Caco-2 (cell line): ENCODE measurements at regions not wholly inside any gene's neighbourhood (a gene's known extent, or its start where the extent isn't known, plus 50 kb on each side); places are given as distances from the start of the nearest gene placed in this dataset.

Source experiments
- BruUV-seq: library from RNA; stranded (reverse); fragments of 400-500 nt; replicated peaks from 2 replicates; lab custom pipeline; 2021; lab: Mats Ljungman, UMichigan
- CTCF ChIA-PET: fragments of 300-600 bp; sonication (Branson Sonifier 250); formaldehyde crosslinking; loops from one replicate; lab custom pipeline; 2022; ENCODE audit warnings: antibody characterized with exemption; lab: Charles Lee
- POLR2A ChIA-PET: fragments of 300-600 bp; sonication (Branson Sonifier 250); formaldehyde crosslinking; loops from one replicate; lab custom pipeline; 2022; ENCODE audit warnings: antibody characterized with exemption; lab: Charles Lee
- DNase-seq, 2 experiments: peaks; one replicate each; pipeline versions ENCODE4 v3.0.0 to v3.0.0-alpha.2; 2020 to 2022
- H3K27me3 ChIP-seq: replicated peaks from 2 replicates; pipeline ENCODE4 v1.6.0; 2011; ENCODE audit warnings: low read length; ENCODE audit not compliant: control insufficient read depth, insufficient read depth
- H3K36me3 ChIP-seq: 2 replicates; pipeline ENCODE4 v1.5.1; 2011; ENCODE audit warnings: low read length; ENCODE audit not compliant: control insufficient read depth, insufficient read depth
- H3K4me1 ChIP-seq: fragments of 250-450 bp; sonication (Bioruptor Pico); 2 replicates; pipeline ENCODE4 v1.5.1; 2020; ENCODE audit warnings: mild to moderate bottlenecking
- H3K4me3 ChIP-seq: 2 replicates; pipeline ENCODE4 v1.5.1; 2011; ENCODE audit warnings: low read depth, mild to moderate bottlenecking, control low read depth, low read length
- H3K9me3 ChIP-seq: fragments of 250-450 bp; sonication (Bioruptor Pico); 2 replicates; pipeline ENCODE4 v1.5.1; 2020; ENCODE audit warnings: mild to moderate bottlenecking, moderate library complexity
- H3K27ac Mint-ChIP-seq: one replicate; pipeline ENCODE4 v1.8.0; 2022; ENCODE audit warnings: mixed read lengths; ENCODE audit not compliant: unreplicated experiment
- H3K27me3 Mint-ChIP-seq: one replicate; pipeline ENCODE4 v1.8.0; 2022; ENCODE audit warnings: mixed read lengths; ENCODE audit not compliant: insufficient read depth, unreplicated experiment
- H3K36me3 Mint-ChIP-seq: one replicate; pipeline ENCODE4 v1.8.0; 2022; ENCODE audit warnings: mild to moderate bottlenecking, mixed read lengths; ENCODE audit not compliant: insufficient read depth, unreplicated experiment
- H3K4me1 Mint-ChIP-seq: one replicate; pipeline ENCODE4 v1.8.0; 2022; ENCODE audit warnings: low read depth, mixed read lengths; ENCODE audit not compliant: unreplicated experiment
- H3K4me3 Mint-ChIP-seq: one replicate; pipeline ENCODE4 v1.8.0; 2022; ENCODE audit warnings: mild to moderate bottlenecking, moderate library complexity, mixed read lengths; ENCODE audit not compliant: unreplicated experiment
- H3K9me3 Mint-ChIP-seq: one replicate; pipeline ENCODE4 v1.8.0; 2022; ENCODE audit warnings: mixed read lengths; ENCODE audit not compliant: unreplicated experiment
- CTCF ChIP-seq, 2 experiments: fragments of 200-600 bp in 1 of 2; IDR thresholded peaks; 1 replicate in 1 of 2; 2 replicates in 1 of 2; pipeline versions ENCODE4 v1.5.1 to v1.8.0; 2011 to 2022; ENCODE audit warnings: antibody characterized with exemption in 1 of 2, control low read depth in 1 of 2, inconsistent platforms in 1 of 2, low read depth in 1 of 2, low read length in 1 of 2, mild to moderate bottlenecking in 1 of 2, moderate library complexity in 1 of 2; ENCODE audit not compliant: insufficient read depth in 1 of 2, severe bottlenecking in 1 of 2, unreplicated experiment in 1 of 2
- intact Hi-C: fragments of 100-400 bp; cut with micrococcal nuclease; formaldehyde crosslinking; loops from one replicate; pipeline ENCODE4 v1.10.0; 2022; ENCODE audit not compliant: unreplicated experiment

GRCh38 chr5:67334373-67334772 lies 137.8 kb upstream of the CD180 start:
- Mint-ChIP-seq H3K27ac (no peak overlapping the region), H3K4me3 (no peak overlapping the region), H3K4me1 (no peaks in the 10 kb centered on the region), H3K36me3 (peaks cover 5% of the 10 kb centered on the region), H3K9me3 (peaks cover 18% of the 10 kb centered on the region), H3K27me3 (peaks cover 4% of the 10 kb centered on the region)
- POLR2A ChIA-PET, result no interaction called here
- no peaks in the 10 kb centered on the region for H3K27me3 ChIP-seq
- DNase-seq, result no peak
- TF ChIP-seq CTCF (IDR thresholded peaks at IDR 0.05; ENCODE audit: insufficient read depth in 1 of 2, low read depth in 1 of 2, low read length in 1 of 2, severe bottlenecking in 1 of 2, unreplicated experiment in 1 of 2), result no peak
- H3K9me3 ChIP-seq, result peaks cover 4% of the 10 kb centered on the region
- no peaks in the 10 kb centered on the region for H3K4me1 ChIP-seq
- no peaks in the 10 kb centered on the region for H3K36me3 ChIP-seq
- intact Hi-C loops, result no loop called here
- BruUV-seq, result no TSS peak
- CTCF ChIA-PET, result interaction anchor here (0.6 to 1.0 kb wide), 2 partner anchors 30 to 86 kb away, joined by 3 to 4 read pairs; no protein-coding TSS in a partner anchor
- H3K4me3 ChIP-seq, result no peak overlapping the region

- no TSS peak for BruUV-seq
Measured at GRCh38 chr5:67333171-67333570, 136.6 kb upstream of the CD180 start.

GRCh38 chr5:67331296-67331925 lies 134.8 kb upstream of the CD180 start:
- H3K9me3 Mint-ChIP-seq, result peaks cover 22% of the 10 kb centered on the region
- BruUV-seq, result no TSS peak
- H3K27ac Mint-ChIP-seq, result no peak overlapping the region
- intact Hi-C loops, result no loop called here
- Histone ChIP-seq H3K9me3 (peaks cover 4% of the 10 kb centered on the region), H3K4me3 (no peak overlapping the region), H3K36me3 (no peaks in the 10 kb centered on the region), H3K27me3 (no peaks in the 10 kb centered on the region), H3K4me1 (no peaks in the 10 kb centered on the region)
- no peaks in the 10 kb centered on the region for H3K27me3 Mint-ChIP-seq
- no peaks in the 10 kb centered on the region for H3K4me1 Mint-ChIP-seq
- TF ChIP-seq CTCF (IDR thresholded peaks at IDR 0.05; ENCODE audit: insufficient read depth in 1 of 2, low read depth in 1 of 2, low read length in 1 of 2, severe bottlenecking in 1 of 2, unreplicated experiment in 1 of 2), result no peak
- no peak overlapping the region for H3K4me3 Mint-ChIP-seq
- no peak for DNase-seq
- H3K36me3 Mint-ChIP-seq, result no peaks in the 10 kb centered on the region
- POLR2A ChIA-PET, result no interaction called here
- CTCF ChIA-PET, result no interaction called here

More at GRCh38 chr5:67333171-67333570, 136.6 kb upstream of the CD180 start:
- H3K4me1 ChIP-seq, result no peaks in the 10 kb centered on the region
- Mint-ChIP-seq H3K27me3 (no peaks in the 10 kb centered on the region), H3K27ac (no peak overlapping the region), H3K4me1 (no peaks in the 10 kb centered on the region), H3K4me3 (no peak overlapping the region), H3K36me3 (no peaks in the 10 kb centered on the region), H3K9me3 (peaks cover 22% of the 10 kb centered on the region)
- no peak for DNase-seq
- intact Hi-C loops, result no loop called here
- no peak overlapping the region for H3K4me3 ChIP-seq
- no peaks in the 10 kb centered on the region for H3K27me3 ChIP-seq
- no peaks in the 10 kb centered on the region for H3K36me3 ChIP-seq
- TF ChIP-seq CTCF (IDR thresholded peaks at IDR 0.05; ENCODE audit: insufficient read depth in 1 of 2, low read depth in 1 of 2, low read length in 1 of 2, severe bottlenecking in 1 of 2, unreplicated experiment in 1 of 2), result no peak
- H3K9me3 ChIP-seq, result peaks cover 4% of the 10 kb centered on the region
- POLR2A ChIA-PET, result no interaction called here
- CTCF ChIA-PET, result no interaction called here
